Calu3 (cell line): ENCODE measurements at regions not wholly inside any gene's neighbourhood (a gene's known extent, or its start where the extent isn't known, plus 50 kb on each side); places are given as distances from the start of the nearest gene placed in this dataset.

Experiments used
- BruUV-seq: library from RNA; stranded (reverse); fragments of 400-500 nt; replicated peaks from 2 replicates; lab custom pipeline; 2021; lab: Mats Ljungman, UMichigan
- CTCF ChIA-PET: fragments of 300-600 bp; sonication (Branson Sonifier 250); formaldehyde crosslinking; loops from one replicate; lab custom pipeline; 2022; ENCODE audit warnings: antibody characterized with exemption; lab: Charles Lee
- DNase-seq: peaks from one replicate; pipeline ENCODE4 v3.0.0; 2022
- H3K27ac Mint-ChIP-seq: one replicate; pipeline ENCODE4 v1.8.0; 2022; ENCODE audit warnings: mixed read lengths; ENCODE audit not compliant: unreplicated experiment
- H3K27me3 Mint-ChIP-seq: one replicate; pipeline ENCODE4 v1.8.0; 2022; ENCODE audit warnings: mixed read lengths; ENCODE audit not compliant: unreplicated experiment
- H3K36me3 Mint-ChIP-seq: one replicate; pipeline ENCODE4 v1.8.0; 2022; ENCODE audit warnings: mild to moderate bottlenecking, moderate library complexity, mixed read lengths; ENCODE audit not compliant: insufficient read depth, unreplicated experiment
- H3K4me1 Mint-ChIP-seq: one replicate; pipeline ENCODE4 v1.8.0; 2022; ENCODE audit warnings: mild to moderate bottlenecking, low read depth, mixed read lengths; ENCODE audit not compliant: unreplicated experiment
- H3K4me3 Mint-ChIP-seq: one replicate; pipeline ENCODE4 v1.8.0; 2022; ENCODE audit warnings: mild to moderate bottlenecking, low read depth, moderate library complexity, mixed read lengths; ENCODE audit not compliant: unreplicated experiment
- H3K9me3 Mint-ChIP-seq: one replicate; pipeline ENCODE4 v1.8.0; 2022; ENCODE audit warnings: low read depth, mixed read lengths; ENCODE audit not compliant: unreplicated experiment
- intact Hi-C: fragments of 100-400 bp; cut with micrococcal nuclease; formaldehyde crosslinking; loops from one replicate; pipeline ENCODE4 v1.10.0; 2022; ENCODE audit not compliant: unreplicated experiment
- TF ChIP-seq, protein P1 (sequence below): fragments of 200-600 bp; IDR thresholded peaks from one replicate; pipeline ENCODE4 v1.8.0; 2022; ENCODE audit warnings: antibody characterized with exemption; ENCODE audit not compliant: unreplicated experiment

DNA sequence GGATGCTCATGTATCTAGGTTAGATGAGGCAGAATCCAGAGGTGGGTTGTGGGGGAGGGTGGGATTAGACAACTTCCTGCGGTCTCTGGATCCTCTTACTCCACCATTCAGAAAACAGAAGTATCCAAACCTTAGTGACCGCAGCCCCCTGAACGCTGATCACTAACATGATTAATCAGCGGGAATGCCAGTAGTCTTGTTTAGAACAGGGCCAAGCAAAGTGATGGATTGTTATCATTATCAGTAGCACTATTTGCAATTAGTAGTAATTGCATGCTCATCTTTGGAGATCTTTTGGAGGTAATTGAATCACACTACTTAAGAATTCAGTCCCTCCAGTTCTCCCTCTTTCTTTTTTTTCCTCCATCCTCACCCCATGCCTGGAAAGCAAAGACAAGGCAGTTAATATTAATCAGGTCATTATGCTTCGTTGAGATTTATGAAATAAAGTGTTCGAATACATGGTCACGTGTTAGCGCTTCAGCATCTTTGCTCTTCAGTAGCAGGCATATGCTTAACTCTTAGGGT lies 182.8 kb upstream of the NTF3 start:
- CTCF ChIA-PET = no interaction called here
- intact Hi-C loops = no loop called here
- TF ChIP-seq, protein P1, sequence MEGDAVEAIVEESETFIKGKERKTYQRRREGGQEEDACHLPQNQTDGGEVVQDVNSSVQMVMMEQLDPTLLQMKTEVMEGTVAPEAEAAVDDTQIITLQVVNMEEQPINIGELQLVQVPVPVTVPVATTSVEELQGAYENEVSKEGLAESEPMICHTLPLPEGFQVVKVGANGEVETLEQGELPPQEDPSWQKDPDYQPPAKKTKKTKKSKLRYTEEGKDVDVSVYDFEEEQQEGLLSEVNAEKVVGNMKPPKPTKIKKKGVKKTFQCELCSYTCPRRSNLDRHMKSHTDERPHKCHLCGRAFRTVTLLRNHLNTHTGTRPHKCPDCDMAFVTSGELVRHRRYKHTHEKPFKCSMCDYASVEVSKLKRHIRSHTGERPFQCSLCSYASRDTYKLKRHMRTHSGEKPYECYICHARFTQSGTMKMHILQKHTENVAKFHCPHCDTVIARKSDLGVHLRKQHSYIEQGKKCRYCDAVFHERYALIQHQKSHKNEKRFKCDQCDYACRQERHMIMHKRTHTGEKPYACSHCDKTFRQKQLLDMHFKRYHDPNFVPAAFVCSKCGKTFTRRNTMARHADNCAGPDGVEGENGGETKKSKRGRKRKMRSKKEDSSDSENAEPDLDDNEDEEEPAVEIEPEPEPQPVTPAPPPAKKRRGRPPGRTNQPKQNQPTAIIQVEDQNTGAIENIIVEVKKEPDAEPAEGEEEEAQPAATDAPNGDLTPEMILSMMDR = no peak
- no peaks in the 10 kb centered on the region for H3K27me3 Mint-ChIP-seq
- no peak for DNase-seq
- no TSS peak for BruUV-seq
- H3K9me3 Mint-ChIP-seq = peaks cover 6% of the 10 kb centered on the region
- no peaks in the 10 kb centered on the region for H3K36me3 Mint-ChIP-seq
- no peak overlapping the region for H3K27ac Mint-ChIP-seq
- H3K4me1 Mint-ChIP-seq = no peaks in the 10 kb centered on the region
- H3K4me3 Mint-ChIP-seq = no peak overlapping the region

DNA sequence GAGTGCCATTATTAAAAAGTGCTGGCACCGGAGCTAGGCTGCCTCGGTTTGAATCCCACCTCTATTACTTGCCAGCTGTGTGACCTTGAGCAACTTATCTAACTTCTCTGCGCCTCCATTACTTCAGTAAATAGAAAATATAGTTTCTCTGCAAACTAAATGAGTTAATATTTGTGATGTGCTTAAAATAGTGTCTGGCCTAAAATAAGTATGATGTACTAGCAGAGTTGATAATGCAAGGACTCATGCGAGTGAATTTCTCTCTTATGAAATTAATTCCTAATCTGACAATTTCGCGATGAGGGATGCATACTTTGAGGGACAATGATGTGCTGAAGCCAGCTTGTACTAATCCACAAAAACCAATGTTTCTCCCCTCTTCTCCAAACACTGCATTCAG lies 180.8 kb upstream of the NTF3 start:
- TF ChIP-seq, protein P1 = no peak
- peaks cover 10% of the 10 kb centered on the region for H3K9me3 Mint-ChIP-seq
- CTCF ChIA-PET = no interaction called here
- no peaks in the 10 kb centered on the region for H3K36me3 Mint-ChIP-seq
- no peaks in the 10 kb centered on the region for H3K27me3 Mint-ChIP-seq
- no TSS peak for BruUV-seq
- no peak overlapping the region for H3K27ac Mint-ChIP-seq
- H3K4me1 Mint-ChIP-seq = no peaks in the 10 kb centered on the region
- intact Hi-C loops = no loop called here
- DNase-seq = no peak
- no peak overlapping the region for H3K4me3 Mint-ChIP-seq

DNA sequence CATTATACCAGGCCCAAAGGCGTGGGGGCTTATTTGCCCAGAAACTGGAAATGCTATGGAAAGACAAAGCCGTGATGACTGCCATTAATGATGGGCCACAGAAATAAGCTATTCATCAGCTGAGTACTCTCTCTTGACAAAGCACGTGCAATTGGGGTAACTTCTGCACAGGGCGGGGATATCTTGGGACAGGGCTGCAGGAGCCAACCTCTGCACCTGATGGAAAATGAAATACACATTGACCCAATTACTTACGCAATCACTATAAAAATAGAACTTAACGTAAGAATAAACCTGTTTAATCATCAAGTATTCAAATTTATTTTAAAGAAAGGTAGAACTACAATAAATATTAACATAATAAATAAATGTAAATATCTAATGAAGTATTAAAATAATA lies 180.1 kb upstream of the NTF3 start:
- Mint-ChIP-seq H3K9me3 (peaks cover 10% of the 10 kb centered on the region), H3K27me3 (no peaks in the 10 kb centered on the region), H3K27ac (no peak overlapping the region), H3K4me1 (no peaks in the 10 kb centered on the region), H3K36me3 (no peaks in the 10 kb centered on the region), H3K4me3 (no peak overlapping the region)
- intact Hi-C loops = no loop called here
- TF ChIP-seq, protein P1 = no peak
- no peak for DNase-seq
- CTCF ChIA-PET = no interaction called here
- BruUV-seq = no TSS peak

DNA sequence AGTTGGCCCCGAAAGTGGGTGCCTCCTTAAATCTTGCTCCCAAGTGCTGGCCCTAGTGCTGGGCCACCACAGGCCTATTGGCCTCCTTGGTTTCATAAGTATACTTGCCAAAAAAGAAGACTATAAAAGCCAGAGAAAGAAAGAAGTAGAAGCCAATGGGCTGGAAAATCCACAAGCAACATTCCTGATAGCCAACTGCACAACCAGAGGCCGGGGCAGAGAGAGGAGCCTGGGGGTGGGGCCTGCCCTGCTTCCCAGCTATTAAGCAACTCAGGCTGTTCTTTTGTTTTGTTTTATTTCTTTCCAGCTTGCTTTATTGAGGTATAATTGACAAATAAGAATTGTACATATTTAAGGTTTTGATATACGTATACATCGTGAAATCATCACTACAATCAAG lies 177.2 kb upstream of the NTF3 start:
- DNase-seq = no peak
- no TSS peak for BruUV-seq
- no peaks in the 10 kb centered on the region for H3K4me1 Mint-ChIP-seq
- H3K4me3 Mint-ChIP-seq = no peak overlapping the region
- TF ChIP-seq, protein P1 = no peak
- H3K27me3 Mint-ChIP-seq = no peaks in the 10 kb centered on the region
- intact Hi-C loops = no loop called here
- no peaks in the 10 kb centered on the region for H3K36me3 Mint-ChIP-seq
- H3K27ac Mint-ChIP-seq = no peak overlapping the region
- CTCF ChIA-PET = no interaction called here
- H3K9me3 Mint-ChIP-seq = peaks cover 5% of the 10 kb centered on the region
